ENCODE measurements at regions not wholly inside any gene's neighbourhood (a gene's known extent, or its start where the extent isn't known, plus 50 kb on each side); places are given as distances from the start of the nearest gene placed in this dataset.

GRCh38 chr21:16870103-16870502, 642.7 kb upstream of the CXADR start:
- DNase-seq (ENCODE audit: insufficient read length, low spot score): no peak
- no peak for FAIRE-seq
- no peak for TF ChIP-seq PAX5 (IDR thresholded peaks at IDR 0.05; ENCODE audit: insufficient read depth, low read length, severe bottlenecking)

GRCh38 chr21:16872616-16873015, 640.2 kb upstream of the CXADR start:
- DNase-seq (ENCODE audit: insufficient read length, low spot score) (no peak), FAIRE-seq (no peak)
- TF ChIP-seq POU2F2 (IDR thresholded peaks at IDR 0.05; ENCODE audit: low read depth, low read length) (no peak), POLR2A (IDR thresholded peaks at IDR 0.05; ENCODE audit: low read depth, low read length) (no peak), POLR2AphosphoS5 (IDR thresholded peaks at IDR 0.05; ENCODE audit: low read depth, low read length) (no peak), TAF1 (IDR thresholded peaks at IDR 0.05; ENCODE audit: low read depth, low read length) (no peak), PAX5 (IDR thresholded peaks at IDR 0.05; ENCODE audit: insufficient read depth, low read length, severe bottlenecking) (no peak), SPI1 (IDR thresholded peaks at IDR 0.05; ENCODE audit: low read depth, low read length) (no peak)

- no peak for FAIRE-seq
Measured at GRCh38 chr21:16873176-16873575, 639.7 kb upstream of the CXADR start.

GRCh38 chr21:16873596-16873995, 639.2 kb upstream of the CXADR start:
- TF ChIP-seq POLR2AphosphoS5 (IDR thresholded peaks at IDR 0.05; ENCODE audit: low read depth, low read length) (no peak), SPI1 (IDR thresholded peaks at IDR 0.05; ENCODE audit: low read depth, low read length) (no peak), POLR2A (IDR thresholded peaks at IDR 0.05; ENCODE audit: low read depth, low read length) (no peak), POU2F2 (IDR thresholded peaks at IDR 0.05; ENCODE audit: low read depth, low read length) (no peak), TAF1 (IDR thresholded peaks at IDR 0.05; ENCODE audit: low read depth, low read length) (no peak), PAX5 (IDR thresholded peaks at IDR 0.05; ENCODE audit: insufficient read depth, low read length, severe bottlenecking) (no peak)
- DNase-seq (ENCODE audit: insufficient read length, low spot score): no peak
- FAIRE-seq: no peak

More at GRCh38 chr21:16873176-16873575, 639.7 kb upstream of the CXADR start:
- TF ChIP-seq POU2F2 (IDR thresholded peaks at IDR 0.05; ENCODE audit: low read depth, low read length) (no peak), POLR2AphosphoS5 (IDR thresholded peaks at IDR 0.05; ENCODE audit: low read depth, low read length) (no peak), SPI1 (IDR thresholded peaks at IDR 0.05; ENCODE audit: low read depth, low read length) (no peak), PAX5 (IDR thresholded peaks at IDR 0.05; ENCODE audit: insufficient read depth, low read length, severe bottlenecking) (no peak), TAF1 (IDR thresholded peaks at IDR 0.05; ENCODE audit: low read depth, low read length) (no peak), POLR2A (IDR thresholded peaks at IDR 0.05; ENCODE audit: low read depth, low read length) (no peak)
- DNase-seq (ENCODE audit: insufficient read length, low spot score): no peak

GRCh38 chr21:16879479-16879878, 633.4 kb upstream of the CXADR start:
- DNase-seq (ENCODE audit: insufficient read length, low spot score) (no peak), FAIRE-seq (no peak)
- TF ChIP-seq PAX5 (IDR thresholded peaks at IDR 0.05; ENCODE audit: insufficient read depth, low read length, severe bottlenecking): no peak
- no peak for TF ChIP-seq TAF1 (IDR thresholded peaks at IDR 0.05; ENCODE audit: low read depth, low read length)
- TF ChIP-seq SPI1 (IDR thresholded peaks at IDR 0.05; ENCODE audit: low read depth, low read length): no peak
- TF ChIP-seq POLR2AphosphoS5 (IDR thresholded peaks at IDR 0.05; ENCODE audit: low read depth, low read length): no peak
- no peak for TF ChIP-seq POLR2A (IDR thresholded peaks at IDR 0.05; ENCODE audit: low read depth, low read length)
- TF ChIP-seq POU2F2 (IDR thresholded peaks at IDR 0.05; ENCODE audit: low read depth, low read length): no peak

GRCh38 chr21:16891821-16892220, 621.0 kb upstream of the CXADR start:
- FAIRE-seq: no peak
- no peak for TF ChIP-seq SPI1 (IDR thresholded peaks at IDR 0.05; ENCODE audit: low read depth, low read length)
- no peak for TF ChIP-seq POLR2A (IDR thresholded peaks at IDR 0.05; ENCODE audit: low read depth, low read length)
- TF ChIP-seq POLR2AphosphoS5 (IDR thresholded peaks at IDR 0.05; ENCODE audit: low read depth, low read length): no peak
- TF ChIP-seq TAF1 (IDR thresholded peaks at IDR 0.05; ENCODE audit: low read depth, low read length): no peak
- TF ChIP-seq POU2F2 (IDR thresholded peaks at IDR 0.05; ENCODE audit: low read depth, low read length): no peak
- TF ChIP-seq PAX5 (IDR thresholded peaks at IDR 0.05; ENCODE audit: insufficient read depth, low read length, severe bottlenecking): no peak
- DNase-seq (ENCODE audit: insufficient read length, low spot score): no peak

GRCh38 chr21:16900685-16901084, 612.2 kb upstream of the CXADR start:
- no peak for TF ChIP-seq TAF1 (IDR thresholded peaks at IDR 0.05; ENCODE audit: low read depth, low read length)
- no peak for TF ChIP-seq POU2F2 (IDR thresholded peaks at IDR 0.05; ENCODE audit: low read depth, low read length)
- TF ChIP-seq PAX5 (IDR thresholded peaks at IDR 0.05; ENCODE audit: insufficient read depth, low read length, severe bottlenecking): no peak
- TF ChIP-seq POLR2AphosphoS5 (IDR thresholded peaks at IDR 0.05; ENCODE audit: low read depth, low read length): no peak
- no peak for TF ChIP-seq SPI1 (IDR thresholded peaks at IDR 0.05; ENCODE audit: low read depth, low read length)
- no peak for TF ChIP-seq POLR2A (IDR thresholded peaks at IDR 0.05; ENCODE audit: low read depth, low read length)
- FAIRE-seq: no peak

GRCh38 chr21:16908077-16908476, 604.8 kb upstream of the CXADR start:
- no peak for TF ChIP-seq POU2F2 (IDR thresholded peaks at IDR 0.05; ENCODE audit: low read depth, low read length)
- TF ChIP-seq TAF1 (IDR thresholded peaks at IDR 0.05; ENCODE audit: low read depth, low read length): no peak
- no peak for TF ChIP-seq POLR2AphosphoS5 (IDR thresholded peaks at IDR 0.05; ENCODE audit: low read depth, low read length)
- TF ChIP-seq PAX5 (IDR thresholded peaks at IDR 0.05; ENCODE audit: insufficient read depth, low read length, severe bottlenecking): no peak
- no peak for TF ChIP-seq SPI1 (IDR thresholded peaks at IDR 0.05; ENCODE audit: low read depth, low read length)
- TF ChIP-seq POLR2A (IDR thresholded peaks at IDR 0.05; ENCODE audit: low read depth, low read length): no peak
- no peak for FAIRE-seq
- no peak for DNase-seq (ENCODE audit: insufficient read length, low spot score)

More at GRCh38 chr21:16900685-16901084, 612.2 kb upstream of the CXADR start:
- DNase-seq (ENCODE audit: insufficient read length, low spot score): no peak

- no peak for FAIRE-seq
Measured at GRCh38 chr21:16910435-16911165, 602.2 kb upstream of the CXADR start.

GRCh38 chr21:16911166-16911607, 601.7 kb upstream of the CXADR start:
- TF ChIP-seq POU2F2 (IDR thresholded peaks at IDR 0.05; ENCODE audit: low read depth, low read length) (no peak), POLR2A (IDR thresholded peaks at IDR 0.05; ENCODE audit: low read depth, low read length) (no peak), POLR2AphosphoS5 (IDR thresholded peaks at IDR 0.05; ENCODE audit: low read depth, low read length) (no peak), SPI1 (IDR thresholded peaks at IDR 0.05; ENCODE audit: low read depth, low read length) (no peak), TAF1 (IDR thresholded peaks at IDR 0.05; ENCODE audit: low read depth, low read length) (no peak), PAX5 (IDR thresholded peaks at IDR 0.05; ENCODE audit: insufficient read depth, low read length, severe bottlenecking) (no peak)
- FAIRE-seq (no peak), DNase-seq (ENCODE audit: insufficient read length, low spot score) (no peak)

More at GRCh38 chr21:16910435-16911165, 602.2 kb upstream of the CXADR start:
- no peak for DNase-seq (ENCODE audit: insufficient read length, low spot score)
- no peak for TF ChIP-seq POU2F2 (IDR thresholded peaks at IDR 0.05; ENCODE audit: low read depth, low read length)
- no peak for TF ChIP-seq SPI1 (IDR thresholded peaks at IDR 0.05; ENCODE audit: low read depth, low read length)
